ENCODE measurements at regions not wholly inside any gene's neighbourhood (a gene's known extent, or its start where the extent isn't known, plus 50 kb on each side); places are given as distances from the start of the nearest gene placed in this dataset.

- no peaks in the 10 kb centered on the region for H3K9me2 ChIP-seq (replicated peaks; ENCODE audit: insufficient read depth, low read length)
- no peaks in the 10 kb centered on the region for H3F3A ChIP-seq (ENCODE audit: insufficient read depth, low read length)
- no peak for DNase-seq
- H3K4me1 ChIP-seq (ENCODE audit: low read length) = peaks cover 4% of the 10 kb centered on the region
- no peaks in the 10 kb centered on the region for H4K20me1 ChIP-seq (ENCODE audit: insufficient read depth, low read length)
- H3K9me3 ChIP-seq (replicated peaks; ENCODE audit: insufficient read depth, low read length) = no peaks in the 10 kb centered on the region
- H3K36me3 ChIP-seq (replicated peaks; ENCODE audit: insufficient read depth, low read length) = no peaks in the 10 kb centered on the region
- no peak overlapping the region for H3K27ac ChIP-seq (ENCODE audit: low read length)
- no peak overlapping the region for H3K4me2 ChIP-seq (ENCODE audit: low read depth, low read length)
- no peak overlapping the region for H3K9ac ChIP-seq (ENCODE audit: low read length)
- H3K27me3 ChIP-seq (replicated peaks; ENCODE audit: insufficient read depth, low read length) = no peaks in the 10 kb centered on the region
- no peaks in the 10 kb centered on the region for H3K79me2 ChIP-seq (ENCODE audit: low read length)
- H2AFZ ChIP-seq (ENCODE audit: low read length) = no peak overlapping the region
- TF ChIP-seq CTCF (IDR thresholded peaks at IDR 0.05; ENCODE audit: low read length) (no peak), EZH2 (optimal IDR thresholded peaks at IDR 0.05; ENCODE audit: low read depth, low read length) (no peak)
- H3K4me3 ChIP-seq (ENCODE audit: low read length) = no peak overlapping the region
Observed at GRCh38 chr11:20259506-20259905, 99.2 kb upstream of the DBX1 start.

GRCh38 chr11:20258376-20258895, 98.2 kb upstream of the DBX1 start:
- H3K27ac ChIP-seq (ENCODE audit: low read length) = no peak overlapping the region
- no peak for DNase-seq
- TF ChIP-seq CTCF (IDR thresholded peaks at IDR 0.05; ENCODE audit: low read length) (no peak), EZH2phosphoT487 (IDR thresholded peaks at IDR 0.05; ENCODE audit: low read length) (no peak), EZH2 (optimal IDR thresholded peaks at IDR 0.05; ENCODE audit: low read depth, low read length) (no peak)
- no peaks in the 10 kb centered on the region for H3K9me3 ChIP-seq (replicated peaks; ENCODE audit: insufficient read depth, low read length)
- no peaks in the 10 kb centered on the region for H4K20me1 ChIP-seq (ENCODE audit: insufficient read depth, low read length)
- H3K9me2 ChIP-seq (replicated peaks; ENCODE audit: insufficient read depth, low read length) = no peaks in the 10 kb centered on the region
- H3K79me2 ChIP-seq (ENCODE audit: low read length) = no peaks in the 10 kb centered on the region
- peaks cover under 1% of the 10 kb centered on the region; the same call in 1 of the 2 replicates for H3F3A ChIP-seq (ENCODE audit: insufficient read depth, low read length)
- H3K9ac ChIP-seq (ENCODE audit: low read length) = no peak overlapping the region
- H3K4me2 ChIP-seq (ENCODE audit: low read depth, low read length) = no peak overlapping the region
- H2AFZ ChIP-seq (ENCODE audit: low read length) = no peak overlapping the region
- no peaks in the 10 kb centered on the region for H3K27me3 ChIP-seq (replicated peaks; ENCODE audit: insufficient read depth, low read length)
- H3K4me3 ChIP-seq (ENCODE audit: low read length) = no peak overlapping the region
- H3K36me3 ChIP-seq (replicated peaks; ENCODE audit: insufficient read depth, low read length) = no peaks in the 10 kb centered on the region
- H3K4me1 ChIP-seq (ENCODE audit: low read length) = peaks cover 15% of the 10 kb centered on the region

- H3K9me3 ChIP-seq (replicated peaks; ENCODE audit: insufficient read depth, low read length) = no peaks in the 10 kb centered on the region
- no peaks in the 10 kb centered on the region for H3K36me3 ChIP-seq (replicated peaks; ENCODE audit: insufficient read depth, low read length)
- peaks cover 3% of the 10 kb centered on the region; the same call in 1 of the 2 replicates for H3F3A ChIP-seq (ENCODE audit: insufficient read depth, low read length)
- TF ChIP-seq EZH2phosphoT487 (IDR thresholded peaks at IDR 0.05; ENCODE audit: low read length) (no peak), EZH2 (optimal IDR thresholded peaks at IDR 0.05; ENCODE audit: low read depth, low read length) (no peak), CTCF (IDR thresholded peaks at IDR 0.05; ENCODE audit: low read length) (no peak)
- no peaks in the 10 kb centered on the region for H3K9me2 ChIP-seq (replicated peaks; ENCODE audit: insufficient read depth, low read length)
- no peak overlapping the region for H3K4me2 ChIP-seq (ENCODE audit: low read depth, low read length)
- H3K4me1 ChIP-seq (ENCODE audit: low read length) = peaks cover 25% of the 10 kb centered on the region
- H3K27me3 ChIP-seq (replicated peaks; ENCODE audit: insufficient read depth, low read length) = no peaks in the 10 kb centered on the region
- H3K79me2 ChIP-seq (ENCODE audit: low read length) = no peaks in the 10 kb centered on the region
- no peak overlapping the region for H3K27ac ChIP-seq (ENCODE audit: low read length)
- no peak for DNase-seq
- no peak overlapping the region for H3K4me3 ChIP-seq (ENCODE audit: low read length)
- H2AFZ ChIP-seq (ENCODE audit: low read length) = no peak overlapping the region
- no peaks in the 10 kb centered on the region for H4K20me1 ChIP-seq (ENCODE audit: insufficient read depth, low read length)
- H3K9ac ChIP-seq (ENCODE audit: low read length) = no peak overlapping the region
Observed at GRCh38 chr11:20256925-20257324, 96.7 kb upstream of the DBX1 start.

Measured in MM.1S (cell line).